Vagina (tissue), 2 donors: ENCODE measurements at regions not wholly inside any gene's neighbourhood (a gene's known extent, or its start where the extent isn't known, plus 50 kb on each side); places are given as distances from the start of the nearest gene placed in this dataset.

ENCODE experiments used
- DNase-seq, 2 donors: peaks; one replicate each; pipeline ENCODE4 v3.0.0-alpha.2; 2017; ENCODE audit errors: extremely low spot score in 2 of 2
- H3K27ac ChIP-seq: fragments of 200-600 bp; sonication (generic); one replicate; pipeline ENCODE4 v1.5.1; 2019
- H3K27me3 ChIP-seq: fragments of 200-600 bp; sonication (generic); one replicate; pipeline ENCODE4 v1.5.1; 2019
- H3K36me3 ChIP-seq, 2 donors: fragments of 200-600 bp; sonication (generic); one replicate each; pipeline ENCODE4 v1.5.1; 2017 to 2019
- H3K4me1 ChIP-seq: fragments of 200-600 bp; sonication (generic); one replicate; pipeline ENCODE4 v1.5.1; 2019
- H3K4me3 ChIP-seq, 2 donors: fragments of 200-600 bp; sonication (generic); 1 replicate in 1 of 2; 2 replicates in 1 of 2; pipeline ENCODE4 v1.5.1; 2016 to 2019
- H3K9me3 ChIP-seq: fragments of 200-600 bp; sonication (generic); one replicate; pipeline ENCODE4 v1.5.1; 2019
- POLR2A ChIP-seq, 2 donors: fragments of 450-650 bp; IDR thresholded peaks; one replicate each; pipeline ENCODE4 v1.6.1; 2017; ENCODE audit warnings: antibody characterized with exemption in 2 of 2, mild to moderate bottlenecking in 2 of 2, moderate library complexity in 2 of 2
- POLR2AphosphoS5 ChIP-seq, 2 donors: sonication (generic); formaldehyde crosslinking; IDR thresholded peaks; one replicate each; pipeline ENCODE4 v1.9.0; 2017; ENCODE audit warnings: antibody characterized with exemption in 2 of 2, mild to moderate bottlenecking in 2 of 2, low read depth in 1 of 2; ENCODE audit not compliant: insufficient read depth in 1 of 2
- intact Hi-C: fragments of 100-400 bp; cut with DNase I; formaldehyde crosslinking; loops from one replicate; pipeline ENCODE4 v1.15.1; 2023
- TF ChIP-seq, protein P1 (sequence below), 3 experiments: fragments of 450-650 bp in 2 of 3; fragments of 200-600 bp in 1 of 3; sonication (generic) in 1 of 3; IDR thresholded peaks; one replicate each; pipeline ENCODE4 v1.5.1; 2017 to 2019; ENCODE audit warnings: antibody characterized with exemption in 3 of 3, mild to moderate bottlenecking in 2 of 3, moderate library complexity in 2 of 3

DNA sequence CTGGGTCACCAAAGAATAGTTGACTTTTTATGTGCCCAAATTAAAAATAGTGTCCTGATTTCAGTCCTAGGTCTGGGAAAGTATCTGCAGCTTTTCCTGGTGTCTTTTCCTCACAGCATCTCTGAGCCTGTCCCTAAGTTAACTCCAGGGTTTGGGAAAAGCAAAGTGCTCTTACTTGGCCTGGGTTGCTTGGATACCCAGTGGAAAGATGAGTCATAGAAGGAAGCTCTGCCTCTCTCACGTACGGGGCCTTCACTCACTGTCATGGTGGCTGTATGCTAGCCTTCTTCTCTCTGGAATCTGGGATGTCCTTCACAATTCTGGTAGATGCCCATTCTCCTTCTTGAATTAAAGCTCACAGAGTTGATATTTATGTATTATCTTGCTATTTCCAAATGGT is 607.3 kb downstream of the ANKRD50 start:
- Histone ChIP-seq H3K4me1 (no peaks in the 10 kb centered on the region), H3K27ac (no peak overlapping the region), H3K36me3 (no peaks in the 10 kb centered on the region), H3K4me3 (no peak overlapping the region), H3K27me3 (no peaks in the 10 kb centered on the region), H3K9me3 (no peaks in the 10 kb centered on the region)
- DNase-seq, result no peak
- intact Hi-C loops, result no loop called here
- TF ChIP-seq POLR2A (IDR thresholded peaks at IDR 0.05), result no peak
- TF ChIP-seq, protein P1, sequence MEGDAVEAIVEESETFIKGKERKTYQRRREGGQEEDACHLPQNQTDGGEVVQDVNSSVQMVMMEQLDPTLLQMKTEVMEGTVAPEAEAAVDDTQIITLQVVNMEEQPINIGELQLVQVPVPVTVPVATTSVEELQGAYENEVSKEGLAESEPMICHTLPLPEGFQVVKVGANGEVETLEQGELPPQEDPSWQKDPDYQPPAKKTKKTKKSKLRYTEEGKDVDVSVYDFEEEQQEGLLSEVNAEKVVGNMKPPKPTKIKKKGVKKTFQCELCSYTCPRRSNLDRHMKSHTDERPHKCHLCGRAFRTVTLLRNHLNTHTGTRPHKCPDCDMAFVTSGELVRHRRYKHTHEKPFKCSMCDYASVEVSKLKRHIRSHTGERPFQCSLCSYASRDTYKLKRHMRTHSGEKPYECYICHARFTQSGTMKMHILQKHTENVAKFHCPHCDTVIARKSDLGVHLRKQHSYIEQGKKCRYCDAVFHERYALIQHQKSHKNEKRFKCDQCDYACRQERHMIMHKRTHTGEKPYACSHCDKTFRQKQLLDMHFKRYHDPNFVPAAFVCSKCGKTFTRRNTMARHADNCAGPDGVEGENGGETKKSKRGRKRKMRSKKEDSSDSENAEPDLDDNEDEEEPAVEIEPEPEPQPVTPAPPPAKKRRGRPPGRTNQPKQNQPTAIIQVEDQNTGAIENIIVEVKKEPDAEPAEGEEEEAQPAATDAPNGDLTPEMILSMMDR (IDR thresholded peaks at IDR 0.05), result no peak
- TF ChIP-seq POLR2AphosphoS5 (IDR thresholded peaks at IDR 0.05; ENCODE audit: insufficient read depth in 1 of 2, low read depth in 1 of 2), result no peak

DNA sequence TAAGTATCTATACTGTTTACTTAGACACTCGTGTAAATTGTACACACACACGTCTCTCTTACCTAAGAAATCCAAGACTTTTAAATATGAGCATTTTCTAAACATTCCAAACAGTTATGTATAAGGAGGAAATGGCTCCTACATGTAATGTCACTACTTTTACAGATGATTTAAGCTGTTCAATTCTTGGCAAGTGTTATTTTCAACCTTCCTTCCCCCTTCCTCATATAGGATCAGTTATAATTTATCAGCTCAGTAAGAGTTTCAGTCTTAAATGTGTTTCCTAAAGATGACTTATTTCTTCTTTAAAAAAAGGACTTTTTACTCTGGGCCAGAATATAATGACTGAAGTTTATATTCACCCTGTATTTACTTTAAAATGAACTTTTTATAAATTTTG is 601.1 kb downstream of the ANKRD50 start:
- Histone ChIP-seq H3K27me3 (no peaks in the 10 kb centered on the region), H3K36me3 (no peaks in the 10 kb centered on the region), H3K9me3 (no peaks in the 10 kb centered on the region), H3K4me3 (no peak overlapping the region), H3K27ac (no peak overlapping the region), H3K4me1 (peaks cover 5% of the 10 kb centered on the region)
- TF ChIP-seq POLR2AphosphoS5 (IDR thresholded peaks at IDR 0.05; ENCODE audit: insufficient read depth in 1 of 2, low read depth in 1 of 2) (no peak), POLR2A (IDR thresholded peaks at IDR 0.05) (no peak)
- TF ChIP-seq, protein P1 (IDR thresholded peaks at IDR 0.05), result no peak
- intact Hi-C loops, result loop anchor here (5.0 kb wide), 1 partner anchor 339 kb away; no protein-coding TSS in a partner anchor
- no peak for DNase-seq

DNA sequence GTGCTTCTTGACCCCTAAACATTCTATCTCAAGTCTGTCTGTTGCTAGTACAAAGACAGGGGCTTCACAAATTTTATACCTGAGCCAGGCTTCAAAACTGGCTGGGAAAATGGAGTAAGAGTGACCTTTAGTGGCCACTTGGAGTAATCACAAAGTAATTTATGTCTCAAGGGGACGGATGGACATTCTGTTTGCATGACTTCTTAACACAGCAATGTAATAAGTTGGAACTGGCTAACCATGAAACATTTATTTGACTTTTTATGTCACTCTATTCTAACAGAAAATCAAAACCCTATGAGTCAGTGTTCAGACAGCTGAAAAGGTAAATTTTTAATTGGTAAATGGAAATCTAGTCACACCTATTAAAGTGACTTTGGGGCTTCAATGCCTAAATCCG is 600.6 kb downstream of the ANKRD50 start:
- no peaks in the 10 kb centered on the region for H3K36me3 ChIP-seq
- H3K27me3 ChIP-seq, result no peaks in the 10 kb centered on the region
- H3K4me1 ChIP-seq, result peaks cover 5% of the 10 kb centered on the region
- TF ChIP-seq POLR2AphosphoS5 (IDR thresholded peaks at IDR 0.05; ENCODE audit: insufficient read depth in 1 of 2, low read depth in 1 of 2), result no peak
- TF ChIP-seq, protein P1 (IDR thresholded peaks at IDR 0.05), result peak; percentile 28 to 66 (median 39)
- H3K9me3 ChIP-seq, result no peaks in the 10 kb centered on the region
- no peak overlapping the region for H3K27ac ChIP-seq
- intact Hi-C loops, result loop anchor here (5.0 kb wide), 1 partner anchor 340 kb away; no protein-coding TSS in a partner anchor
- H3K4me3 ChIP-seq, result no peak overlapping the region
- no peak for DNase-seq

DNA sequence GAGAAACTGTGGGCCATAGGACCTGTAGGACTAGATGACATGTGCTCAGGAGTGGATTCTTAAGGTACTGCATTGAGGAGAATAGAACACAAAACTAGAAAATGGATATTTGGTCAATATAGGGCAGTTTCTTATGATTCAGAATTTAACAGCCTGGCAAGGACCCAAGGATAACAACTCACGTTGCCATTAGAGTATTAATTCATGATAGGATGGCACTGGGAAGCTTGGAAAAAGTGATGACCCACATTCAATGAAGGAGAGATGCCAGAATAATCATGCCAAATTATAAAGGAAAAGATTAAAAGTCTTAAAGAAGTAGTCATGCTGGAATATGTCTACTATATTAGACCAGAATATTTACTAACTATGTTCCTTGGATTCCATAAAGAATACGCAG is 594.5 kb downstream of the ANKRD50 start:
- no peak for DNase-seq
- TF ChIP-seq, protein P1 (IDR thresholded peaks at IDR 0.05), result no peak
- TF ChIP-seq POLR2A (IDR thresholded peaks at IDR 0.05) (no peak), POLR2AphosphoS5 (IDR thresholded peaks at IDR 0.05; ENCODE audit: insufficient read depth in 1 of 2, low read depth in 1 of 2) (no peak)
- H3K27me3 ChIP-seq, result no peaks in the 10 kb centered on the region
- no peaks in the 10 kb centered on the region for H3K9me3 ChIP-seq
- no peaks in the 10 kb centered on the region for H3K4me1 ChIP-seq
- intact Hi-C loops, result no loop called here
- no peaks in the 10 kb centered on the region for H3K36me3 ChIP-seq
- H3K4me3 ChIP-seq, result no peak overlapping the region
- no peak overlapping the region for H3K27ac ChIP-seq

DNA sequence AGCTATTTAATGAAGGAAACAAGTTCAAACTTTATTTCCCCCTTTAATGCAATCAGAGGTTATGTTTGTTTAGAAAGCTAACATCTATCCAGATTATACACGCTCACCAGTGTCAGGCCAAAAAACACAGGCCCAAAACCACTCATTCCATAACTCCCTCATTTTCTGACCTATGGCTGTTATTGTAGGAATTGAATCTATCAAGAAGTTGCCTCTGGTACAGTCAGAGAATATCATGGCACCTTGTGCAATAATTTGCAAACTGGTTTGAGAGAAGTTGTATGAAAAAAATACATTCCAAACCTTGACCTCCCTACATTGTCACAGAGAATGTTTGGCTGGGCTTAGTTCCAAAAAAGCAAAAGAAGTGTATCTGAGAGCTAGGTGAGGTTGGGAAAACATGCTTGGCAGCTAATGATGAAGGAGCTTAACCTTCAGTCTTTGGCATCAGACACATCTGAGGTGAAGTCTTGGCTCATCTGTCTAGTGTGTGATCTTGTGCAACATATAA is 591.0 kb downstream of the ANKRD50 start:
- no peaks in the 10 kb centered on the region for H3K27me3 ChIP-seq
- H3K27ac ChIP-seq, result no peak overlapping the region
- no peaks in the 10 kb centered on the region for H3K4me1 ChIP-seq
- no peaks in the 10 kb centered on the region for H3K9me3 ChIP-seq
- TF ChIP-seq POLR2AphosphoS5 (IDR thresholded peaks at IDR 0.05; ENCODE audit: insufficient read depth in 1 of 2, low read depth in 1 of 2) (no peak), POLR2A (IDR thresholded peaks at IDR 0.05) (no peak)
- TF ChIP-seq, protein P1 (IDR thresholded peaks at IDR 0.05), result no peak
- no peaks in the 10 kb centered on the region for H3K36me3 ChIP-seq
- no peak overlapping the region for H3K4me3 ChIP-seq
- no peak for DNase-seq
- intact Hi-C loops, result no loop called here
